K562 (cell line): ENCODE measurements at regions not wholly inside any gene's neighbourhood (a gene's known extent, or its start where the extent isn't known, plus 50 kb on each side); places are given as distances from the start of the nearest gene placed in this dataset.

Experiments used
- ATAC-seq: fragments of 200-7000 bp; cut with Tn5 transposase; 3 replicates; pipeline ENCODE4 v1.9.1; 2020; ENCODE audit warnings: moderate library complexity
- BruUV-seq: library from RNA; stranded (reverse); fragments of 400-500 nt; replicated peaks from 2 replicates; lab custom pipeline; 2021; lab: Mats Ljungman, UMichigan
- CTCF ChIA-PET: fragments of 300-600 bp; formaldehyde crosslinking; extraction: SDS; loops from one replicate; lab custom pipeline; 2021; ENCODE audit warnings: low intra/inter-chr PET ratio; lab: Yijun Ruan, JAX
- POLR2A ChIA-PET: fragments of 300-600, 350-650 bp; sonication (Branson Sonifier 250); formaldehyde crosslinking; extraction: SDS; loops from one replicate; lab custom pipeline; 2021; ENCODE audit warnings: antibody characterized with exemption, inconsistent platforms; lab: Yijun Ruan, JAX
- DNase-seq, 4 experiments: peaks; one replicate each; pipeline versions ENCODE4 v3.0.0 to v3.0.0-alpha.2; 2011 to 2018; ENCODE audit warnings: low spot score in 3 of 4, mixed read lengths in 3 of 4; ENCODE audit errors: extremely low read depth in 1 of 4
- FAIRE-seq: peaks from 2 replicates; lab custom pipeline; 2011; peaks lifted over from hg19 to GRCh38; lab: Jason Lieb, UNC
- H2AFZ ChIP-seq: 2 replicates; pipeline ENCODE4 v1.6.0; 2011; ENCODE audit warnings: low read depth, low read length, control low read depth, inconsistent platforms
- H3K27ac ChIP-seq: fragments of 200-600 bp; 3 replicates; pipeline ENCODE4 v1.8.0; 2011; ENCODE audit warnings: low read depth, mild to moderate bottlenecking, control low read depth, inconsistent platforms, low read length, moderate library complexity, mixed read lengths; ENCODE audit errors: extremely low read depth
- H3K27me3 ChIP-seq, 2 experiments: fragments of 300-600 bp in 1 of 2; 2 replicates in 1 of 2; 3 replicates in 1 of 2; pipeline versions ENCODE4 v1.6.0 to v1.8.0; 2011; ENCODE audit warnings: inconsistent platforms in 2 of 2, low read length in 2 of 2, mild to moderate bottlenecking in 1 of 2, mixed read lengths in 1 of 2, moderate library complexity in 1 of 2; ENCODE audit not compliant: control insufficient read depth in 2 of 2, insufficient read depth in 2 of 2
- H3K36me3 ChIP-seq: fragments of 300-600 bp; 3 replicates; pipeline ENCODE4 v1.8.0; 2011; ENCODE audit warnings: mild to moderate bottlenecking, low read length, inconsistent platforms; ENCODE audit not compliant: control insufficient read depth, insufficient read depth
- H3K4me1 ChIP-seq, 2 experiments: fragments of 200-600 bp in 1 of 2; replicated peaks in 1 of 2; 2 replicates in 1 of 2; 3 replicates in 1 of 2; pipeline versions ENCODE4 v1.5.1 to v1.8.0; 2011; ENCODE audit warnings: inconsistent platforms in 2 of 2, low read length in 2 of 2, mild to moderate bottlenecking in 1 of 2, mixed read lengths in 1 of 2, moderate library complexity in 1 of 2; ENCODE audit not compliant: control insufficient read depth in 2 of 2, insufficient read depth in 2 of 2
- H3K4me2 ChIP-seq: 2 replicates; pipeline ENCODE4 v1.6.1; 2011; ENCODE audit warnings: low read length, control low read depth, inconsistent platforms, mixed read lengths; ENCODE audit not compliant: insufficient read depth
- H3K4me3 ChIP-seq: fragments of 200-600 bp; sonication (generic), shearing (Covaris generic); 2 replicates; pipeline ENCODE4 v1.5.1; 2016; ENCODE audit warnings: control low read depth, inconsistent platforms
- H3K79me2 ChIP-seq: fragments of 200-600 bp; 3 replicates; pipeline ENCODE4 v1.8.0; 2011; ENCODE audit warnings: low read length, inconsistent platforms; ENCODE audit not compliant: control insufficient read depth, insufficient read depth
- H3K9ac ChIP-seq, 2 experiments: 2 replicates each; pipeline versions ENCODE4 v1.6.0 to v1.6.1; 2011; ENCODE audit warnings: low read depth in 2 of 2, low read length in 2 of 2, control low read depth in 1 of 2, inconsistent platforms in 1 of 2, mild to moderate bottlenecking in 1 of 2, mixed read lengths in 1 of 2; ENCODE audit not compliant: insufficient read depth in 1 of 2
- H3K9me1 ChIP-seq: one replicate; pipeline ENCODE4 v1.6.0; 2011; ENCODE audit warnings: inconsistent platforms, mild to moderate bottlenecking, low read length, moderate library complexity; ENCODE audit not compliant: control insufficient read depth, insufficient read depth
- H3K9me3 ChIP-seq: replicated peaks from 2 replicates; pipeline ENCODE4 v1.5.1; 2011; ENCODE audit warnings: low read depth, low read length, inconsistent platforms; ENCODE audit not compliant: control insufficient read depth, insufficient read depth
- H4K20me1 ChIP-seq: replicated peaks from 2 replicates; pipeline ENCODE4 v1.6.1; 2011; ENCODE audit warnings: low read length, inconsistent platforms, mixed read lengths; ENCODE audit not compliant: control insufficient read depth, insufficient read depth
- EP400 ChIP-seq: fragments of 450-650 bp; IDR thresholded peaks from 2 replicates; pipeline ENCODE4 v1.6.1; 2017; ENCODE audit warnings: antibody characterized with exemption, mild to moderate bottlenecking, moderate library complexity
- MIER1 ChIP-seq: fragments of 450-650 bp; IDR thresholded peaks from 2 replicates; pipeline ENCODE4 v1.6.1; 2016; ENCODE audit warnings: antibody characterized with exemption, mild to moderate bottlenecking, low read depth
- PHF20 ChIP-seq: fragments of 450-650 bp; IDR thresholded peaks from 2 replicates; pipeline ENCODE4 v1.6.1; 2018; ENCODE audit not compliant: partially characterized antibody
- PHF8 ChIP-seq: fragments of 200-600 bp; sonication (generic); IDR thresholded peaks from 2 replicates; pipeline ENCODE4 v1.6.1; 2012; ENCODE audit warnings: mixed run types, mild to moderate bottlenecking, inconsistent platforms, low read length, moderate library complexity, borderline replicate concordance
- SMARCE1 ChIP-seq: fragments of 450-650 bp; IDR thresholded peaks from 2 replicates; pipeline ENCODE4 v1.7.1; 2016; ENCODE audit warnings: mild to moderate bottlenecking
- SREBF1 ChIP-seq: fragments of 150-350 bp; IDR thresholded peaks from 2 replicates; pipeline ENCODE4 v1.6.1; 2014; ENCODE audit warnings: antibody characterized with exemption, low read depth, low read length, borderline replicate concordance
- TCFL5 ChIP-seq: fragments of 250-450 bp; sonication (Bioruptor Pico); conservative IDR thresholded peaks from 2 replicates; pipeline ENCODE4 v1.6.1; 2021; ENCODE audit warnings: mild to moderate bottlenecking, moderate library complexity, matching md5 sums
- ZNF140 ChIP-seq: fragments of 250-450 bp; sonication (Bioruptor Pico); IDR thresholded peaks from 2 replicates; pipeline ENCODE4 v1.8.0; 2021; ENCODE audit warnings: moderate library complexity, mild to moderate bottlenecking, inconsistent platforms
- ZNF23 ChIP-seq: fragments of 250-450 bp; sonication (Bioruptor Pico); IDR thresholded peaks from 2 replicates; pipeline ENCODE4 v1.4.0; 2020; ENCODE audit warnings: mild to moderate bottlenecking
- WGBS: fragments of 100-300 bp; shearing (Covaris generic); methylation state at CpG from one replicate; pipeline ENCODE4 v1.1.6; 2016; ENCODE audit warnings: low coverage, mixed read lengths; ENCODE audit not compliant: insufficient coverage; ENCODE audit errors: missing lambda C conversion rate; 5-methylcytosine and 5-hydroxymethylcytosine counted together
- in situ Hi-C: fragments of 300-500 bp; cut with MboI; formaldehyde crosslinking; loops from 4 replicates; pipeline ENCODE4 v1.15.0; 2018; ENCODE audit warnings: inconsistent platforms, mixed read lengths
- intact Hi-C: fragments of 100-400 bp; cut with micrococcal nuclease; formaldehyde crosslinking; loops from 2 replicates; pipeline ENCODE4 v1.14.2; 2022
- TF ChIP-seq, protein P1 (sequence below), 2 experiments: fragments of 450-650 bp; IDR thresholded peaks; 2 replicates each; pipeline ENCODE4 v1.6.1; 2018; ENCODE audit warnings: mild to moderate bottlenecking in 2 of 2, low read depth in 1 of 2; ENCODE audit not compliant: partially characterized antibody in 2 of 2
- TF ChIP-seq, protein P2 (sequence below): sonication (generic); formaldehyde crosslinking; IDR thresholded peaks from 2 replicates; pipeline ENCODE4 v1.8.0; 2023; ENCODE audit warnings: mild to moderate bottlenecking, missing genetic modification reagents

DNA sequence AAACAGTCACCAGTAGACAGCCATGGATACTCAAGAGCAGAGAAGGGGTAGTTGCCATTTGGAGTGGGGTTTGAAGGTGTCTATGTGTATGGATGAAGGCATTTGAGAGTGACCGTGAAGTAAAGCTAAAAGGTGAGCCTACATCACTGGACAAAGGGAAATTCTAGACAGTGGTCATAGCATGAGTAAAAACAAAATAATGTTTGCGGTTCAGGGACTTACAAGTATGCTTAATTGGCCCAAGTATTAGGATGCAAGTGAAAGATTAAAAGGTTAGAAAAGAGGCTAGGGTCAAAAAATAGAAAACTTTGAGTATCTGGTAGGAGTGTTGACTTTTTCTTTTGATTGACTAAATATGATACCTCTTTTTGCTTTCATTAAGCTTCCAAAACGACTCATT, 238.1 kb upstream of the SLC8A1 start (continued):
- TF ChIP-seq EP400 = no peak
- TF ChIP-seq, protein P1, sequence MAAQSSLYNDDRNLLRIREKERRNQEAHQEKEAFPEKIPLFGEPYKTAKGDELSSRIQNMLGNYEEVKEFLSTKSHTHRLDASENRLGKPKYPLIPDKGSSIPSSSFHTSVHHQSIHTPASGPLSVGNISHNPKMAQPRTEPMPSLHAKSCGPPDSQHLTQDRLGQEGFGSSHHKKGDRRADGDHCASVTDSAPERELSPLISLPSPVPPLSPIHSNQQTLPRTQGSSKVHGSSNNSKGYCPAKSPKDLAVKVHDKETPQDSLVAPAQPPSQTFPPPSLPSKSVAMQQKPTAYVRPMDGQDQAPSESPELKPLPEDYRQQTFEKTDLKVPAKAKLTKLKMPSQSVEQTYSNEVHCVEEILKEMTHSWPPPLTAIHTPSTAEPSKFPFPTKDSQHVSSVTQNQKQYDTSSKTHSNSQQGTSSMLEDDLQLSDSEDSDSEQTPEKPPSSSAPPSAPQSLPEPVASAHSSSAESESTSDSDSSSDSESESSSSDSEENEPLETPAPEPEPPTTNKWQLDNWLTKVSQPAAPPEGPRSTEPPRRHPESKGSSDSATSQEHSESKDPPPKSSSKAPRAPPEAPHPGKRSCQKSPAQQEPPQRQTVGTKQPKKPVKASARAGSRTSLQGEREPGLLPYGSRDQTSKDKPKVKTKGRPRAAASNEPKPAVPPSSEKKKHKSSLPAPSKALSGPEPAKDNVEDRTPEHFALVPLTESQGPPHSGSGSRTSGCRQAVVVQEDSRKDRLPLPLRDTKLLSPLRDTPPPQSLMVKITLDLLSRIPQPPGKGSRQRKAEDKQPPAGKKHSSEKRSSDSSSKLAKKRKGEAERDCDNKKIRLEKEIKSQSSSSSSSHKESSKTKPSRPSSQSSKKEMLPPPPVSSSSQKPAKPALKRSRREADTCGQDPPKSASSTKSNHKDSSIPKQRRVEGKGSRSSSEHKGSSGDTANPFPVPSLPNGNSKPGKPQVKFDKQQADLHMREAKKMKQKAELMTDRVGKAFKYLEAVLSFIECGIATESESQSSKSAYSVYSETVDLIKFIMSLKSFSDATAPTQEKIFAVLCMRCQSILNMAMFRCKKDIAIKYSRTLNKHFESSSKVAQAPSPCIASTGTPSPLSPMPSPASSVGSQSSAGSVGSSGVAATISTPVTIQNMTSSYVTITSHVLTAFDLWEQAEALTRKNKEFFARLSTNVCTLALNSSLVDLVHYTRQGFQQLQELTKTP (IDR thresholded peaks at IDR 0.05; ENCODE audit: low read depth in 1 of 2, partially characterized antibody in 2 of 2) = no peak
- no peak for TF ChIP-seq PHF20
- no peak for TF ChIP-seq TCFL5 (CRISPR knock-in tag)
- TF ChIP-seq ZNF140 = no peak
- TF ChIP-seq SREBF1 = no peak
- no peak for TF ChIP-seq ZNF23 (CRISPR knock-in tag)

DNA sequence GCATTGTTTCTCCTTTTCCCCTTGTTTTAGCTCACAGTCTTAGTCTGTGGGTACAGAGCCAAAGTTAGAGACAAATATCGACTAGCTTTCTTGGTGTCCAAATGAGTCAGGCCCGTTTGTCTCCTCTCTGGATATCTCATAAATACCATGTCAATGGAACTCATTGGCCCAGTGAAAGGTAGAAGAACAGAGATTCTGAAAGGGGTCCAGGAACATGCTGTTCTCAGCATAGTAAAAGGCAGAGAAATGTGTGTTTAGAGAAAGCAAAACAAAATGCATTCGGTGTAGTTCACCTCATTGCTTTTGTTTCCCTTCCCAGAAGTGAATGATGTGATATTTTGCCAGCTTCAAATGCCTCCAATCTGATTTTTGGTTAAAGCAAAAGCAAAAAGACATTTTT, 238.6 kb upstream of the SLC8A1 start:
- TF ChIP-seq PHF8 (no peak), SMARCE1 (no peak), MIER1 (no peak)
- TF ChIP-seq, protein P2, sequence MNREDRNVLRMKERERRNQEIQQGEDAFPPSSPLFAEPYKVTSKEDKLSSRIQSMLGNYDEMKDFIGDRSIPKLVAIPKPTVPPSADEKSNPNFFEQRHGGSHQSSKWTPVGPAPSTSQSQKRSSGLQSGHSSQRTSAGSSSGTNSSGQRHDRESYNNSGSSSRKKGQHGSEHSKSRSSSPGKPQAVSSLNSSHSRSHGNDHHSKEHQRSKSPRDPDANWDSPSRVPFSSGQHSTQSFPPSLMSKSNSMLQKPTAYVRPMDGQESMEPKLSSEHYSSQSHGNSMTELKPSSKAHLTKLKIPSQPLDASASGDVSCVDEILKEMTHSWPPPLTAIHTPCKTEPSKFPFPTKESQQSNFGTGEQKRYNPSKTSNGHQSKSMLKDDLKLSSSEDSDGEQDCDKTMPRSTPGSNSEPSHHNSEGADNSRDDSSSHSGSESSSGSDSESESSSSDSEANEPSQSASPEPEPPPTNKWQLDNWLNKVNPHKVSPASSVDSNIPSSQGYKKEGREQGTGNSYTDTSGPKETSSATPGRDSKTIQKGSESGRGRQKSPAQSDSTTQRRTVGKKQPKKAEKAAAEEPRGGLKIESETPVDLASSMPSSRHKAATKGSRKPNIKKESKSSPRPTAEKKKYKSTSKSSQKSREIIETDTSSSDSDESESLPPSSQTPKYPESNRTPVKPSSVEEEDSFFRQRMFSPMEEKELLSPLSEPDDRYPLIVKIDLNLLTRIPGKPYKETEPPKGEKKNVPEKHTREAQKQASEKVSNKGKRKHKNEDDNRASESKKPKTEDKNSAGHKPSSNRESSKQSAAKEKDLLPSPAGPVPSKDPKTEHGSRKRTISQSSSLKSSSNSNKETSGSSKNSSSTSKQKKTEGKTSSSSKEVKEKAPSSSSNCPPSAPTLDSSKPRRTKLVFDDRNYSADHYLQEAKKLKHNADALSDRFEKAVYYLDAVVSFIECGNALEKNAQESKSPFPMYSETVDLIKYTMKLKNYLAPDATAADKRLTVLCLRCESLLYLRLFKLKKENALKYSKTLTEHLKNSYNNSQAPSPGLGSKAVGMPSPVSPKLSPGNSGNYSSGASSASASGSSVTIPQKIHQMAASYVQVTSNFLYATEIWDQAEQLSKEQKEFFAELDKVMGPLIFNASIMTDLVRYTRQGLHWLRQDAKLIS (CRISPR knock-in tag) = no peak
- H4K20me1 ChIP-seq = no peaks in the 10 kb centered on the region
- ChIA-PET POLR2A (no interaction called here), CTCF (no interaction called here)
- BruUV-seq = no TSS peak
- DNase-seq (no peak), ATAC-seq (no peak), FAIRE-seq (no peak)
- H3K36me3 ChIP-seq = no peaks in the 10 kb centered on the region
- no peaks in the 10 kb centered on the region for H3K27me3 ChIP-seq
- no peaks in the 10 kb centered on the region for H3K79me2 ChIP-seq
- in situ Hi-C loops (no loop called here), intact Hi-C loops (no loop called here)
- no peak overlapping the region for H3K9ac ChIP-seq
- H3K27ac ChIP-seq = no peak overlapping the region
- no peak overlapping the region for H2AFZ ChIP-seq
- H3K4me3 ChIP-seq = no peak overlapping the region
- H3K9me3 ChIP-seq = no peaks in the 10 kb centered on the region
- H3K9me1 ChIP-seq = no peaks in the 10 kb centered on the region
- H3K4me1 ChIP-seq = no peaks in the 10 kb centered on the region
- no peak overlapping the region for H3K4me2 ChIP-seq
- whole genome bisulfite sequencing = 4% methylated on average over 3 of the region's 3 CpGs
